ENCODE measurements at regions not wholly inside any gene's neighbourhood (a gene's known extent, or its start where the extent isn't known, plus 50 kb on each side); places are given as distances from the start of the nearest gene placed in this dataset.

DNA sequence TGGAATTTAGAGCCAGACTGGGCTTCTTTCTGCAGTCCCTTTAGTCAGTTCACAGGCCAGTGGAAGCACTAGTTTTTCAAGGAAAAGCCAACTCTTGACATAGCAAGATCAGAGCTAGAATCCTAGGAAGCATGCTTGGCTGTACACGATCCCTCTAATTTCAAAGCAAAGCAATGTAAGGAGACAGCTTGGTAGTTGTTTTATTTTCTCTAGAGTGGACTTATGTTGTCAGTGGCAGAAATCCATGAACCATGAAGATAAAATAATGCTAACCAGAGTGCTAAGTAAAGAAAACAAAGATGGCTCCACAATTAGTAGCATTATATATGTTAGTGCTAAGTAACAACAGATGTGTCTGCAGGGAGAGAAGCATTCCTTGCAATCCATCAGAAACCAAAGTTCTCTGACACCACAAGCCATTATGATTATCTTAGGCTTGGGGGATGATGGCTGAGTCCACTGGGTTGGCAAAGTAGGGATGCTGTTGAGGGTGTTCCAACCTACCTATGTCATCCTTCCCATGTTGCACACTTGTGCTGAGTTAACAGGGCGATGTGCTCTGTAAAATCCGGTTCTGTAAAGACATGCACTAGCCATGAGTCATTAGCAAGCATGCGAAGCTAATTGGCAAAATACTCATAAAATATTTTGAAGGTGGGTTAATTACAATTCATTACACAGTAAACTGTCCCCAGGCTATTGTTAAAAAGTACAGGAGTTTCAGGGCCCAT lies 115.2 kb downstream of the BMP2 start:
- TF ChIP-seq, protein P1, sequence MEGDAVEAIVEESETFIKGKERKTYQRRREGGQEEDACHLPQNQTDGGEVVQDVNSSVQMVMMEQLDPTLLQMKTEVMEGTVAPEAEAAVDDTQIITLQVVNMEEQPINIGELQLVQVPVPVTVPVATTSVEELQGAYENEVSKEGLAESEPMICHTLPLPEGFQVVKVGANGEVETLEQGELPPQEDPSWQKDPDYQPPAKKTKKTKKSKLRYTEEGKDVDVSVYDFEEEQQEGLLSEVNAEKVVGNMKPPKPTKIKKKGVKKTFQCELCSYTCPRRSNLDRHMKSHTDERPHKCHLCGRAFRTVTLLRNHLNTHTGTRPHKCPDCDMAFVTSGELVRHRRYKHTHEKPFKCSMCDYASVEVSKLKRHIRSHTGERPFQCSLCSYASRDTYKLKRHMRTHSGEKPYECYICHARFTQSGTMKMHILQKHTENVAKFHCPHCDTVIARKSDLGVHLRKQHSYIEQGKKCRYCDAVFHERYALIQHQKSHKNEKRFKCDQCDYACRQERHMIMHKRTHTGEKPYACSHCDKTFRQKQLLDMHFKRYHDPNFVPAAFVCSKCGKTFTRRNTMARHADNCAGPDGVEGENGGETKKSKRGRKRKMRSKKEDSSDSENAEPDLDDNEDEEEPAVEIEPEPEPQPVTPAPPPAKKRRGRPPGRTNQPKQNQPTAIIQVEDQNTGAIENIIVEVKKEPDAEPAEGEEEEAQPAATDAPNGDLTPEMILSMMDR (IDR thresholded peaks at IDR 0.05) = no peak
- TF ChIP-seq EZH2 (IDR thresholded peaks at IDR 0.05; ENCODE audit: borderline replicate concordance, insufficient read depth, low read depth, low read length, poor library complexity, severe bottlenecking) = no peak
- H2AFZ ChIP-seq (ENCODE audit: insufficient read depth, low read depth, low read length, poor library complexity, severe bottlenecking) = no peak overlapping the region
- ChIA-PET CTCF (no interaction called here), POLR2A (no interaction called here)
- no peaks in the 10 kb centered on the region for H3K27me3 ChIP-seq (replicated peaks in 1 of 4; ENCODE audit: control extremely low read depth in 1 of 4, control insufficient read depth in 3 of 4, insufficient read depth in 4 of 4, low read length in 3 of 4)
- Mint-ChIP-seq H3K4me3 (no peak overlapping the region), H3K27me3 (no peaks in the 10 kb centered on the region), H3K4me1 (no peaks in the 10 kb centered on the region), H3K9me3 (ENCODE audit: insufficient read depth) (no peaks in the 10 kb centered on the region), H3K27ac (no peak overlapping the region)
- H3K4me3 ChIP-seq (ENCODE audit: control extremely low read depth in 1 of 5, extremely low read depth in 1 of 5, insufficient read depth in 1 of 5, low read depth in 2 of 5, low read length in 4 of 5) = no peak overlapping the region
- H4K20me1 ChIP-seq (ENCODE audit: control insufficient read depth, insufficient read depth, low read length, poor library complexity, severe bottlenecking) = no peaks in the 10 kb centered on the region
- H3K9ac ChIP-seq (ENCODE audit: low read length) = no peak overlapping the region
- H3K4me2 ChIP-seq (replicated peaks; ENCODE audit: low read depth, low read length, poor library complexity, severe bottlenecking) = no peak overlapping the region
- no peaks in the 10 kb centered on the region for H3K79me2 ChIP-seq (ENCODE audit: control insufficient read depth, insufficient read depth, low read length)
- no peaks in the 10 kb centered on the region for H3K4me1 ChIP-seq (ENCODE audit: control insufficient read depth in 2 of 2, insufficient read depth in 2 of 2, low read length in 2 of 2)
- intact Hi-C loops (cut with micrococcal nuclease) = no loop called here
- H3K9me3 ChIP-seq (ENCODE audit: control extremely low read depth in 1 of 3, control insufficient read depth in 2 of 3, insufficient read depth in 1 of 3, low read length in 2 of 3) = peaks cover 0 to 3% (median 0%) of the 10 kb centered on the region in 3 donors
- no CpG with 5 or more reads among the region's 4 CpGs for WGBS (ENCODE audit: insufficient coverage)
- no peak overlapping the region for H3K27ac ChIP-seq (ENCODE audit: low read length in 2 of 2)
- ATAC-seq (ENCODE audit: low read depth) (no peak), DNase-seq (no peak)
- no peaks in the 10 kb centered on the region for H3K36me3 ChIP-seq (replicated peaks in 1 of 2; ENCODE audit: control extremely low read depth in 1 of 2, control insufficient read depth in 1 of 2, extremely low read depth in 1 of 2, insufficient read depth in 2 of 2, low read length in 1 of 2)

GRCh38 chr20:6884114-6884513 lies 116.6 kb downstream of the BMP2 start:
- TF ChIP-seq, protein P1 (IDR thresholded peaks at IDR 0.05) = no peak
- no peak for TF ChIP-seq EZH2 (IDR thresholded peaks at IDR 0.05; ENCODE audit: borderline replicate concordance, insufficient read depth, low read depth, low read length, poor library complexity, severe bottlenecking)
- no peaks in the 10 kb centered on the region for H3K79me2 ChIP-seq (ENCODE audit: control insufficient read depth, insufficient read depth, low read length)
- H4K20me1 ChIP-seq (ENCODE audit: control insufficient read depth, insufficient read depth, low read length, poor library complexity, severe bottlenecking) = no peaks in the 10 kb centered on the region
- no peak for ATAC-seq (ENCODE audit: low read depth)
- H3K27me3 ChIP-seq (replicated peaks in 1 of 4; ENCODE audit: control extremely low read depth in 1 of 4, control insufficient read depth in 3 of 4, insufficient read depth in 4 of 4, low read length in 3 of 4) = no peaks in the 10 kb centered on the region
- H3K9me3 ChIP-seq (ENCODE audit: control extremely low read depth in 1 of 3, control insufficient read depth in 2 of 3, insufficient read depth in 1 of 3, low read length in 2 of 3) = peaks cover 0 to 3% (median 0%) of the 10 kb centered on the region in 3 donors
- no peak overlapping the region for H3K27ac ChIP-seq (ENCODE audit: low read length in 2 of 2)
- H3K4me1 ChIP-seq (ENCODE audit: control insufficient read depth in 2 of 2, insufficient read depth in 2 of 2, low read length in 2 of 2) = no peaks in the 10 kb centered on the region
- CTCF ChIA-PET = no interaction called here
- Mint-ChIP-seq H3K27me3 (no peaks in the 10 kb centered on the region), H3K4me1 (no peaks in the 10 kb centered on the region), H3K9me3 (ENCODE audit: insufficient read depth) (no peaks in the 10 kb centered on the region), H3K4me3 (no peak overlapping the region), H3K27ac (no peak overlapping the region)
- WGBS (ENCODE audit: insufficient coverage) = no CpG with 5 or more reads among the region's 1 CpG
- H3K36me3 ChIP-seq (replicated peaks in 1 of 2; ENCODE audit: control extremely low read depth in 1 of 2, control insufficient read depth in 1 of 2, extremely low read depth in 1 of 2, insufficient read depth in 2 of 2, low read length in 1 of 2) = no peaks in the 10 kb centered on the region
- no peak overlapping the region for H2AFZ ChIP-seq (ENCODE audit: insufficient read depth, low read depth, low read length, poor library complexity, severe bottlenecking)
- H3K9ac ChIP-seq (ENCODE audit: low read length) = no peak overlapping the region
- no peak overlapping the region for H3K4me2 ChIP-seq (replicated peaks; ENCODE audit: low read depth, low read length, poor library complexity, severe bottlenecking)
- DNase-seq = no peak
- intact Hi-C loops (cut with micrococcal nuclease) = no loop called here
- POLR2A ChIA-PET = no interaction called here
- H3K4me3 ChIP-seq (ENCODE audit: control extremely low read depth in 1 of 5, extremely low read depth in 1 of 5, insufficient read depth in 1 of 5, low read depth in 2 of 5, low read length in 4 of 5) = no peak overlapping the region

All from B cell (primary cell).